IMR-90 (cell line): ENCODE measurements at regions not wholly inside any gene's neighbourhood (a gene's known extent, or its start where the extent isn't known, plus 50 kb on each side); places are given as distances from the start of the nearest gene placed in this dataset.

Experiments
- ATAC-seq: fragments of 200-7000 bp; cut with Tn5 transposase; 2 replicates; pipeline ENCODE4 v1.9.1; 2020; ENCODE audit warnings: low read depth, mild to moderate bottlenecking, moderate library complexity
- BruUV-seq: library from RNA; stranded (reverse); fragments of 400-500 nt; replicated peaks from 2 replicates; lab custom pipeline; 2021; lab: Mats Ljungman, UMichigan
- CTCF ChIA-PET: fragments of 300-600 bp; formaldehyde crosslinking; extraction: SDS; loops from one replicate; lab custom pipeline; 2021; ENCODE audit warnings: antibody characterized with exemption; lab: Yijun Ruan, JAX
- POLR2A ChIA-PET: fragments of 300-600 bp; sonication (Branson Sonifier 250); formaldehyde crosslinking; loops from one replicate; lab custom pipeline; 2022; ENCODE audit warnings: antibody characterized with exemption; ENCODE audit not compliant: unreplicated experiment; lab: Charles Lee
- DNase-seq: peaks from one replicate; pipeline ENCODE4 v3.0.0; 2013
- H2AFZ ChIP-seq: replicated peaks from 2 replicates; pipeline ENCODE3; 2013; ENCODE audit warnings: low read length, mild to moderate bottlenecking; ENCODE audit not compliant: poor library complexity
- H2AK5ac ChIP-seq: 2 replicates; pipeline ENCODE4 v1.6.1; 2013; ENCODE audit warnings: low read depth, low read length, inconsistent platforms
- H2AK9ac ChIP-seq: replicated peaks from 2 replicates; pipeline ENCODE3; 2013; ENCODE audit warnings: mild to moderate bottlenecking, low read depth, low read length, moderate library complexity; ENCODE audit not compliant: poor library complexity
- H2BK120ac ChIP-seq: 2 replicates; pipeline ENCODE4 v1.6.1; 2013; ENCODE audit warnings: low read depth, low read length, inconsistent platforms
- H2BK15ac ChIP-seq: 3 replicates; pipeline ENCODE4 v1.6.1; 2013; ENCODE audit warnings: low read depth, low read length, inconsistent platforms
- H2BK20ac ChIP-seq: 2 replicates; pipeline ENCODE4 v1.6.1; 2013; ENCODE audit warnings: low read depth, mild to moderate bottlenecking, inconsistent platforms, low read length, moderate library complexity
- H2BK5ac ChIP-seq: 2 replicates; pipeline ENCODE4 v1.6.1; 2013; ENCODE audit warnings: mild to moderate bottlenecking, low read depth, low read length, inconsistent platforms; ENCODE audit not compliant: poor library complexity, severe bottlenecking
- H3K14ac ChIP-seq: replicated peaks from 2 replicates; pipeline ENCODE4 v1.6.1; 2013; ENCODE audit warnings: low read depth, low read length, inconsistent platforms
- H3K18ac ChIP-seq: 2 replicates; pipeline ENCODE4 v1.6.1; 2013; ENCODE audit warnings: low read depth, low read length, control low read depth
- H3K23ac ChIP-seq: 2 replicates; pipeline ENCODE4 v1.6.1; 2013; ENCODE audit warnings: low read depth, low read length, inconsistent platforms
- H3K27ac ChIP-seq: 2 replicates; pipeline ENCODE4 v1.5.1; 2013; ENCODE audit warnings: mild to moderate bottlenecking, control low read depth, low read length; ENCODE audit not compliant: insufficient read depth
- H3K27me3 ChIP-seq: 2 replicates; pipeline ENCODE4 v1.6.1; 2013; ENCODE audit warnings: low read length; ENCODE audit not compliant: control insufficient read depth, insufficient read depth
- H3K36me3 ChIP-seq: 2 replicates; pipeline ENCODE4 v1.6.1; 2013; ENCODE audit warnings: low read length, mixed read lengths; ENCODE audit not compliant: control insufficient read depth, insufficient read depth
- H3K4ac ChIP-seq: 2 replicates; pipeline ENCODE4 v1.6.1; 2013; ENCODE audit warnings: low read depth, low read length, inconsistent platforms
- H3K4me1 ChIP-seq: 2 replicates; pipeline ENCODE4 v1.6.1; 2013; ENCODE audit warnings: low read length, mixed read lengths; ENCODE audit not compliant: control insufficient read depth, insufficient read depth
- H3K4me2 ChIP-seq: 2 replicates; pipeline ENCODE4 v1.6.1; 2013; ENCODE audit warnings: low read depth, mild to moderate bottlenecking, control low read depth, low read length, moderate library complexity
- H3K4me3 ChIP-seq: 2 replicates; pipeline ENCODE4 v1.5.1; 2013; ENCODE audit warnings: low read depth, mild to moderate bottlenecking, control low read depth, low read length, moderate library complexity; ENCODE audit not compliant: insufficient read depth
- H3K56ac ChIP-seq: 2 replicates; pipeline ENCODE4 v1.6.1; 2013; ENCODE audit warnings: low read length, inconsistent platforms; ENCODE audit not compliant: insufficient read depth; ENCODE audit errors: extremely low read depth
- H3K79me1 ChIP-seq, 2 experiments: 2 replicates each; pipeline ENCODE4 v1.6.1; 2013; ENCODE audit warnings: low read length in 2 of 2, inconsistent platforms in 1 of 2, low read depth in 1 of 2
- H3K9ac ChIP-seq: 2 replicates; pipeline ENCODE4 v1.6.1; 2013; ENCODE audit warnings: low read depth, low read length, control low read depth
- H3K9me1 ChIP-seq: 2 replicates; pipeline ENCODE4 v1.6.1; 2013; ENCODE audit warnings: low read length, inconsistent platforms; ENCODE audit not compliant: insufficient read depth
- H3K9me3 ChIP-seq: 2 replicates; pipeline ENCODE4 v1.6.1; 2013; ENCODE audit warnings: low read length; ENCODE audit not compliant: control insufficient read depth, insufficient read depth
- H4K20me1 ChIP-seq: 2 replicates; pipeline ENCODE4 v1.6.1; 2013; ENCODE audit warnings: low read length, inconsistent platforms; ENCODE audit not compliant: insufficient read depth
- H4K5ac ChIP-seq: 2 replicates; pipeline ENCODE4 v1.6.1; 2013; ENCODE audit warnings: mild to moderate bottlenecking, low read depth, low read length, control low read depth
- H4K8ac ChIP-seq, 2 experiments: 2 replicates each; pipeline ENCODE4 v1.6.1; 2013; ENCODE audit warnings: low read depth in 2 of 2, low read length in 2 of 2, control low read depth in 1 of 2, inconsistent platforms in 1 of 2
- H4K91ac ChIP-seq: 2 replicates; pipeline ENCODE4 v1.6.1; 2013; ENCODE audit warnings: low read depth, low read length, inconsistent platforms; ENCODE audit not compliant: insufficient read depth
- BHLHE40 ChIP-seq: fragments of 150-350 bp; IDR thresholded peaks from 2 replicates; pipeline ENCODE4 v1.6.1; 2016; ENCODE audit warnings: mild to moderate bottlenecking, low read depth, low read length
- CEBPB ChIP-seq: IDR thresholded peaks from 2 replicates; pipeline ENCODE4 v1.6.1; 2012; ENCODE audit warnings: low read depth, low read length, improper control_type of control experiment
- CHD1 ChIP-seq: IDR thresholded peaks from 2 replicates; pipeline ENCODE4 v1.6.1; 2012; ENCODE audit warnings: low read depth, low read length, improper control_type of control experiment
- CTCF ChIP-seq: conservative IDR thresholded peaks from 2 replicates; pipeline ENCODE4 v1.5.1; 2012; ENCODE audit warnings: mild to moderate bottlenecking, low read depth, low read length, improper control_type of control experiment
- ELK1 ChIP-seq: fragments of 150-350 bp; IDR thresholded peaks from 2 replicates; pipeline ENCODE4 v1.6.1; 2016; ENCODE audit warnings: low read depth, mild to moderate bottlenecking, low read length, moderate library complexity, borderline replicate concordance
- FOS ChIP-seq: fragments of 150-350 bp; IDR thresholded peaks from 2 replicates; pipeline ENCODE4 v1.6.1; 2016; ENCODE audit warnings: low read depth, low read length
- MAFK ChIP-seq: IDR thresholded peaks from 2 replicates; pipeline ENCODE4 v1.6.1; 2012; ENCODE audit warnings: low read depth, low read length, improper control_type of control experiment
- MAZ ChIP-seq: IDR thresholded peaks from 2 replicates; pipeline ENCODE4 v1.6.1; 2012; ENCODE audit warnings: low read depth, mild to moderate bottlenecking, low read length, improper control_type of control experiment, moderate library complexity, borderline replicate concordance
- MXI1 ChIP-seq: IDR thresholded peaks from 2 replicates; pipeline ENCODE4 v1.6.1; 2012; ENCODE audit warnings: low read depth, mild to moderate bottlenecking, low read length, moderate library complexity, borderline replicate concordance
- NFE2L2 ChIP-seq: fragments of 150-350 bp; IDR thresholded peaks from 2 replicates; pipeline ENCODE4 v1.6.1; 2016; ENCODE audit warnings: low read depth, mild to moderate bottlenecking, low read length
- POLR2A ChIP-seq: IDR thresholded peaks from 2 replicates; pipeline ENCODE4 v1.6.1; 2012; ENCODE audit warnings: mild to moderate bottlenecking, low read depth, low read length
- RAD21 ChIP-seq: IDR thresholded peaks from 2 replicates; pipeline ENCODE4 v1.6.1; 2012; ENCODE audit warnings: low read length, improper control_type of control experiment
- RCOR1 ChIP-seq: IDR thresholded peaks from 2 replicates; pipeline ENCODE4 v1.6.1; 2012; ENCODE audit warnings: mild to moderate bottlenecking, low read length, improper control_type of control experiment; ENCODE audit not compliant: insufficient replicate concordance
- RFX5 ChIP-seq: IDR thresholded peaks from 2 replicates; pipeline ENCODE4 v1.8.0; 2012; ENCODE audit warnings: low read depth, mild to moderate bottlenecking, low read length, moderate library complexity
- SMC3 ChIP-seq: fragments of 150-350 bp; IDR thresholded peaks from 2 replicates; pipeline ENCODE4 v1.6.1; 2016; ENCODE audit warnings: low read depth, mild to moderate bottlenecking, antibody characterized with exemption, low read length, moderate library complexity
- WGBS, 2 experiments: methylation state at CpG; one replicate each; pipeline versions ENCODE4 v1.1.5 to v1.1.7; 2013; ENCODE audit warnings: missing lambda C conversion rate in 2 of 2; ENCODE audit not compliant: insufficient read length in 1 of 2; ENCODE audit errors: extremely low coverage in 2 of 2; 5-methylcytosine and 5-hydroxymethylcytosine counted together
- dilution Hi-C: fragments of 300-500 bp; cut with HindIII; formaldehyde crosslinking; loops from one replicate; pipeline ENCODE4 v1.14.3; 2018; ENCODE audit warnings: low sequenced_read_pairs; ENCODE audit not compliant: unreplicated experiment
- in situ Hi-C: fragments of 300-500 bp; cut with MboI; formaldehyde crosslinking; loops from 3 replicates; pipeline ENCODE4 v1.14.3; 2019; ENCODE audit warnings: low sequenced_read_pairs, inconsistent platforms, mixed read lengths
- intact Hi-C: fragments of 100-400 bp; cut with micrococcal nuclease; formaldehyde crosslinking; loops from 2 replicates; pipeline ENCODE4 v1.10.0; 2022
- TF ChIP-seq, protein P1 (sequence below): fragments of 150-350 bp; IDR thresholded peaks from 2 replicates; pipeline ENCODE4 v1.6.1; 2017; ENCODE audit warnings: mild to moderate bottlenecking, antibody characterized with exemption, low read length, low read depth

DNA sequence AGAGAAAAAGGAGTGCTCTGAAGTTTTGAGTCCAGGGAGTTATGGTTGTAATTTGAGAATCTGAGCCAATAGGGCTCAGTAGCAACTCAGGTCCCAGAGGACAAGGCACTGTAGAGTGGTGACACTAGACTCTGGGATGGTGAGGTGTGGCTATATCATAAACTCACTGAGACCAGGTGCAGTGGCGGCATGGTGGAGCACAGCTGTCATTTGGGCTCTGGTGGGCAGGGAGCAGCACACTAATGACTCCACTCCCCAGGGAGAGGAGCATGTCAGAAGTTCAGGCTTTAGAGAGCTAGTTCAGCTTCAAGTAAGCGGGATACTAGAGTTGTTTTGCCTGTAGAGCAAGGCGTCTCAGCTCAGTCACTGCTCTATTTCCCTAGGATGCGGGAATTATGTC lies 165.4 kb upstream of the USP38 start:
- no TSS peak for BruUV-seq
- no peak for ATAC-seq
- no CpG with 5 or more reads among the region's 4 CpGs for WGBS, 2 experiments
- H3K4me2 ChIP-seq = no peak overlapping the region
- no peak overlapping the region for H2AFZ ChIP-seq
- H2BK5ac ChIP-seq = no peak overlapping the region
- H3K18ac ChIP-seq = no peak overlapping the region
- no peak for TF ChIP-seq NFE2L2
- TF ChIP-seq, protein P1, sequence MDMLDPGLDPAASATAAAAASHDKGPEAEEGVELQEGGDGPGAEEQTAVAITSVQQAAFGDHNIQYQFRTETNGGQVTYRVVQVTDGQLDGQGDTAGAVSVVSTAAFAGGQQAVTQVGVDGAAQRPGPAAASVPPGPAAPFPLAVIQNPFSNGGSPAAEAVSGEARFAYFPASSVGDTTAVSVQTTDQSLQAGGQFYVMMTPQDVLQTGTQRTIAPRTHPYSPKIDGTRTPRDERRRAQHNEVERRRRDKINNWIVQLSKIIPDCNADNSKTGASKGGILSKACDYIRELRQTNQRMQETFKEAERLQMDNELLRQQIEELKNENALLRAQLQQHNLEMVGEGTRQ = no peak
- TF ChIP-seq RAD21 = no peak
- TF ChIP-seq RFX5 = no peak
- no peak for TF ChIP-seq CHD1
- no peak for TF ChIP-seq ELK1
- no peak for TF ChIP-seq MAZ
- no peak for TF ChIP-seq CEBPB
- TF ChIP-seq BHLHE40 = no peak
- no peak for TF ChIP-seq RCOR1
- TF ChIP-seq CTCF = no peak
- no peak for TF ChIP-seq MAFK
- no peak for TF ChIP-seq FOS
- no peak for TF ChIP-seq MXI1
- TF ChIP-seq POLR2A = no peak
- no peak for TF ChIP-seq SMC3
- H3K9ac ChIP-seq = no peak overlapping the region
- no peak overlapping the region for H3K56ac ChIP-seq
- no peaks in the 10 kb centered on the region for H3K27me3 ChIP-seq
- no peak overlapping the region for H3K23ac ChIP-seq
- no peak overlapping the region for H3K4me3 ChIP-seq
- CTCF ChIA-PET = no interaction called here
- H2BK20ac ChIP-seq = no peak overlapping the region
- H2AK5ac ChIP-seq = no peak overlapping the region
- no peak overlapping the region for H4K5ac ChIP-seq
- no peak overlapping the region for H3K4ac ChIP-seq
- no peaks in the 10 kb centered on the region for H4K20me1 ChIP-seq
- no peak overlapping the region for H4K91ac ChIP-seq
- H3K14ac ChIP-seq = no peak overlapping the region
- DNase-seq = no peak
- H3K27ac ChIP-seq = no peak overlapping the region
- no peak overlapping the region for H2AK9ac ChIP-seq
- H2BK15ac ChIP-seq = no peak overlapping the region
- in situ Hi-C loops = no loop called here
- H3K79me1 ChIP-seq = no peaks in the 10 kb centered on the region
- H2BK120ac ChIP-seq = no peak overlapping the region
- H3K9me3 ChIP-seq = no peaks in the 10 kb centered on the region
- H3K9me1 ChIP-seq = no peaks in the 10 kb centered on the region
- no peaks in the 10 kb centered on the region for H3K4me1 ChIP-seq
- H3K36me3 ChIP-seq = no peaks in the 10 kb centered on the region
- no peak overlapping the region for H4K8ac ChIP-seq
- intact Hi-C loops = no loop called here
- POLR2A ChIA-PET = no interaction called here
- dilution Hi-C loops = no loop called here
